ENCODE measurements at regions not wholly inside any gene's neighbourhood (a gene's known extent, or its start where the extent isn't known, plus 50 kb on each side); places are given as distances from the start of the nearest gene placed in this dataset.

GRCh38 chr6:21994821-21995220, 302.0 kb downstream of the PRL start:
- Histone ChIP-seq H3K9me3 (ENCODE audit: control insufficient read depth, low read depth, low read length) (no peaks in the 10 kb centered on the region), H3K27me3 (ENCODE audit: control insufficient read depth, extremely low read depth, insufficient read depth, low read length) (no peaks in the 10 kb centered on the region), H3K36me3 (ENCODE audit: control insufficient read depth in 2 of 2, extremely low read depth in 1 of 2, insufficient read depth in 2 of 2, low read length in 2 of 2) (no peaks in the 10 kb centered on the region), H3K9ac (ENCODE audit: control insufficient read depth, extremely low read depth, insufficient read depth, low read length) (no peak overlapping the region), H2AFZ (ENCODE audit: control insufficient read depth, low read length) (no peak overlapping the region), H3K9me1 (ENCODE audit: control insufficient read depth, extremely low read depth, insufficient read depth, low read length) (no peaks in the 10 kb centered on the region), H3K79me2 (ENCODE audit: control insufficient read depth, insufficient read depth, low read length) (no peaks in the 10 kb centered on the region), H3K4me1 (ENCODE audit: control insufficient read depth, extremely low read depth, insufficient read depth, low read length) (peaks cover 9% of the 10 kb centered on the region), H3K4me3 (ENCODE audit: control insufficient read depth in 2 of 3, extremely low read depth in 1 of 3, insufficient read depth in 2 of 3, low read depth in 1 of 3, low read length in 3 of 3) (no peak overlapping the region), H4K20me1 (ENCODE audit: control insufficient read depth, extremely low read depth, insufficient read depth, low read length) (no peaks in the 10 kb centered on the region), H3K27ac (ENCODE audit: control insufficient read depth, insufficient read depth, low read length) (no peak overlapping the region), H3K4me2 (ENCODE audit: control insufficient read depth, extremely low read depth, insufficient read depth, low read depth, low read length) (no peak overlapping the region)
- no peak for FAIRE-seq
- TF ChIP-seq CTCF (optimal IDR thresholded peaks at IDR 0.05 in 1 of 3, IDR thresholded peaks at IDR 0.05 in 1 of 3, conservative IDR thresholded peaks at IDR 0.05 in 1 of 3; ENCODE audit: extremely low read depth in 1 of 3, insufficient read depth in 2 of 3, low read length in 3 of 3), result no peak
- TF ChIP-seq EZH2 (IDR thresholded peaks at IDR 0.05; ENCODE audit: low read length), result no peak
- dilution Hi-C loops (cut with MboI; ENCODE audit: extremely low pct_ligation_motif_present, low sequenced_read_pairs), result no loop called here
- DNase-seq (ENCODE audit: low read depth, low spot score), result no peak

GRCh38 chr6:21995318-21995717, 301.5 kb downstream of the PRL start:
- no peaks in the 10 kb centered on the region for H3K36me3 ChIP-seq (ENCODE audit: control insufficient read depth in 2 of 2, extremely low read depth in 1 of 2, insufficient read depth in 2 of 2, low read length in 2 of 2)
- H3K27me3 ChIP-seq (ENCODE audit: control insufficient read depth, extremely low read depth, insufficient read depth, low read length), result no peaks in the 10 kb centered on the region
- no peaks in the 10 kb centered on the region for H3K9me3 ChIP-seq (ENCODE audit: control insufficient read depth, low read depth, low read length)
- H3K4me1 ChIP-seq (ENCODE audit: control insufficient read depth, extremely low read depth, insufficient read depth, low read length), result peaks cover 9% of the 10 kb centered on the region
- H3K4me2 ChIP-seq (ENCODE audit: control insufficient read depth, extremely low read depth, insufficient read depth, low read depth, low read length), result no peak overlapping the region
- H3K9ac ChIP-seq (ENCODE audit: control insufficient read depth, extremely low read depth, insufficient read depth, low read length), result no peak overlapping the region
- H3K9me1 ChIP-seq (ENCODE audit: control insufficient read depth, extremely low read depth, insufficient read depth, low read length), result no peaks in the 10 kb centered on the region
- no peak for DNase-seq (ENCODE audit: low read depth, low spot score)
- no peak overlapping the region for H2AFZ ChIP-seq (ENCODE audit: control insufficient read depth, low read length)
- no peak overlapping the region for H3K27ac ChIP-seq (ENCODE audit: control insufficient read depth, insufficient read depth, low read length)
- H3K79me2 ChIP-seq (ENCODE audit: control insufficient read depth, insufficient read depth, low read length), result no peaks in the 10 kb centered on the region
- no peak for TF ChIP-seq EZH2 (IDR thresholded peaks at IDR 0.05; ENCODE audit: low read length)
- TF ChIP-seq CTCF (optimal IDR thresholded peaks at IDR 0.05 in 1 of 3, IDR thresholded peaks at IDR 0.05 in 1 of 3, conservative IDR thresholded peaks at IDR 0.05 in 1 of 3; ENCODE audit: extremely low read depth in 1 of 3, insufficient read depth in 2 of 3, low read length in 3 of 3), result no peak
- no peaks in the 10 kb centered on the region for H4K20me1 ChIP-seq (ENCODE audit: control insufficient read depth, extremely low read depth, insufficient read depth, low read length)
- no peak overlapping the region for H3K4me3 ChIP-seq (ENCODE audit: control insufficient read depth in 2 of 3, extremely low read depth in 1 of 3, insufficient read depth in 2 of 3, low read depth in 1 of 3, low read length in 3 of 3)
- dilution Hi-C loops (cut with MboI; ENCODE audit: extremely low pct_ligation_motif_present, low sequenced_read_pairs), result no loop called here
- FAIRE-seq, result no peak

Measured in keratinocyte (primary cell).